Astrocyte (in vitro differentiated cells and primary cell): ENCODE measurements at regions not wholly inside any gene's neighbourhood (a gene's known extent, or its start where the extent isn't known, plus 50 kb on each side); places are given as distances from the start of the nearest gene placed in this dataset.

ENCODE experiments used
- DNase-seq: peaks from one replicate; pipeline ENCODE4 v3.0.0-alpha.2; 2010; ENCODE audit warnings: low read depth
- FAIRE-seq: peaks from 2 replicates; lab custom pipeline; 2011; peaks lifted over from hg19 to GRCh38; lab: Jason Lieb, UNC
- H2AFZ ChIP-seq: 2 replicates; pipeline ENCODE4 v1.6.0; 2012; ENCODE audit warnings: low read depth, low read length, inconsistent platforms
- H3K27ac ChIP-seq: 2 replicates; pipeline ENCODE4 v1.5.1; 2011; ENCODE audit warnings: low read depth, low read length, inconsistent platforms
- H3K27me3 ChIP-seq: 2 replicates; pipeline ENCODE4 v1.6.0; 2011; ENCODE audit warnings: low read length, inconsistent platforms; ENCODE audit not compliant: insufficient read depth
- H3K36me3 ChIP-seq: 2 replicates; pipeline ENCODE4 v1.5.1; 2011; ENCODE audit warnings: low read length, inconsistent platforms; ENCODE audit not compliant: insufficient read depth
- H3K4me1 ChIP-seq: 2 replicates; pipeline ENCODE4 v1.5.1; 2011; ENCODE audit warnings: low read length, inconsistent platforms; ENCODE audit not compliant: insufficient read depth
- H3K4me2 ChIP-seq: 2 replicates; pipeline ENCODE4 v1.6.0; 2012; ENCODE audit warnings: low read length, inconsistent platforms
- H3K4me3 ChIP-seq: 2 replicates; pipeline ENCODE4 v1.5.1; 2011; ENCODE audit warnings: low read depth, mild to moderate bottlenecking, low read length, inconsistent platforms; ENCODE audit not compliant: insufficient read depth
- H3K79me2 ChIP-seq: 2 replicates; pipeline ENCODE4 v1.6.0; 2012; ENCODE audit warnings: mild to moderate bottlenecking, low read length, inconsistent platforms; ENCODE audit not compliant: insufficient read depth
- H3K9ac ChIP-seq: 2 replicates; pipeline ENCODE4 v1.6.0; 2012; ENCODE audit warnings: mild to moderate bottlenecking, low read length, inconsistent platforms
- H3K9me3 ChIP-seq: 2 replicates; pipeline ENCODE4 v1.5.1; 2012; ENCODE audit warnings: low read depth, mild to moderate bottlenecking, low read length, inconsistent platforms; ENCODE audit not compliant: insufficient read depth
- H4K20me1 ChIP-seq: 2 replicates; pipeline ENCODE4 v1.6.0; 2012; ENCODE audit warnings: low read length, inconsistent platforms; ENCODE audit not compliant: insufficient read depth
- H3K27ac Mint-ChIP-seq: one replicate; pipeline ENCODE4 v1.8.0; 2021; ENCODE audit warnings: mild to moderate bottlenecking, mixed read lengths; ENCODE audit not compliant: unreplicated experiment
- H3K27me3 Mint-ChIP-seq: one replicate; pipeline ENCODE4 v1.8.0; 2021; ENCODE audit warnings: low read depth, mixed read lengths; ENCODE audit not compliant: unreplicated experiment
- H3K36me3 Mint-ChIP-seq: one replicate; pipeline ENCODE4 v1.8.0; 2021; ENCODE audit warnings: low read depth, mixed read lengths; ENCODE audit not compliant: unreplicated experiment
- H3K4me1 Mint-ChIP-seq: one replicate; pipeline ENCODE4 v1.8.0; 2021; ENCODE audit warnings: low read depth, mixed read lengths; ENCODE audit not compliant: unreplicated experiment
- H3K4me3 Mint-ChIP-seq: one replicate; pipeline ENCODE4 v1.8.0; 2021; ENCODE audit warnings: mild to moderate bottlenecking, moderate library complexity, mixed read lengths; ENCODE audit not compliant: unreplicated experiment
- H3K9me3 Mint-ChIP-seq: one replicate; pipeline ENCODE4 v1.8.0; 2021; ENCODE audit warnings: mild to moderate bottlenecking, mixed read lengths; ENCODE audit not compliant: unreplicated experiment
- EZH2 ChIP-seq: IDR thresholded peaks from 2 replicates; pipeline ENCODE4 v1.6.1; 2012; ENCODE audit warnings: mild to moderate bottlenecking, low read length, inconsistent platforms; ENCODE audit not compliant: insufficient read depth
- TF ChIP-seq, protein P1 (sequence below): IDR thresholded peaks from 2 replicates; pipeline ENCODE4 v1.5.1; 2011; ENCODE audit warnings: low read depth, mild to moderate bottlenecking, inconsistent platforms, low read length, moderate library complexity; ENCODE audit not compliant: insufficient read depth

DNA sequence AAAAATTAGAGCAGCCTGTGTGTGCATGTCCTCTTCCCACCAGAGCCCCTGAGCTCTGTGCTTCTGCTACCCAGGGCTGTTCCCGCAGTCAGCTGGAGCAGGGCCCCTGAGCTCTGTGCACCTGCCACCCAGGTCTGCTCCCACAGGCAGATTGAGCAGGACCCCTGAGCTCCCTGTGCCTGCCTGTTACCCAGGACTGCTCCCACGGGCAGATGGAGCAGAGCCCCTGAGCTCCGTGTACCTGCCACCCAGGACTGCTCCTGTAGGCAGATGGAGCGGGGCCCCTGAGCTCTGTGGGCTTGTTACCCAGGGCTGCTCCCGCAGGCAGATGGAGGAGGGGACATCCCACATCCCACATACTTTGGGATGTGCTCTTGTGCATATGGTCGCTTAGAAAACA is 186.8 kb upstream of the SOX1 start:
- H3K27me3 Mint-ChIP-seq: peaks cover 48% of the 10 kb centered on the region
- Histone ChIP-seq H3K79me2 (no peaks in the 10 kb centered on the region), H3K9ac (no peak overlapping the region), H2AFZ (no peak overlapping the region), H3K9me3 (peaks cover 4% of the 10 kb centered on the region), H3K4me3 (no peak overlapping the region), H3K4me2 (no peak overlapping the region), H3K36me3 (no peaks in the 10 kb centered on the region), H4K20me1 (no peaks in the 10 kb centered on the region), H3K27me3 (no peaks in the 10 kb centered on the region), H3K27ac (no peak overlapping the region), H3K4me1 (no peaks in the 10 kb centered on the region)
- H3K27ac Mint-ChIP-seq: no peak overlapping the region
- H3K9me3 Mint-ChIP-seq: peaks cover 2% of the 10 kb centered on the region
- no peaks in the 10 kb centered on the region for H3K36me3 Mint-ChIP-seq
- FAIRE-seq (no peak), DNase-seq (no peak)
- no peak overlapping the region for H3K4me3 Mint-ChIP-seq
- H3K4me1 Mint-ChIP-seq: no peaks in the 10 kb centered on the region
- no peak for TF ChIP-seq EZH2
- TF ChIP-seq, protein P1, sequence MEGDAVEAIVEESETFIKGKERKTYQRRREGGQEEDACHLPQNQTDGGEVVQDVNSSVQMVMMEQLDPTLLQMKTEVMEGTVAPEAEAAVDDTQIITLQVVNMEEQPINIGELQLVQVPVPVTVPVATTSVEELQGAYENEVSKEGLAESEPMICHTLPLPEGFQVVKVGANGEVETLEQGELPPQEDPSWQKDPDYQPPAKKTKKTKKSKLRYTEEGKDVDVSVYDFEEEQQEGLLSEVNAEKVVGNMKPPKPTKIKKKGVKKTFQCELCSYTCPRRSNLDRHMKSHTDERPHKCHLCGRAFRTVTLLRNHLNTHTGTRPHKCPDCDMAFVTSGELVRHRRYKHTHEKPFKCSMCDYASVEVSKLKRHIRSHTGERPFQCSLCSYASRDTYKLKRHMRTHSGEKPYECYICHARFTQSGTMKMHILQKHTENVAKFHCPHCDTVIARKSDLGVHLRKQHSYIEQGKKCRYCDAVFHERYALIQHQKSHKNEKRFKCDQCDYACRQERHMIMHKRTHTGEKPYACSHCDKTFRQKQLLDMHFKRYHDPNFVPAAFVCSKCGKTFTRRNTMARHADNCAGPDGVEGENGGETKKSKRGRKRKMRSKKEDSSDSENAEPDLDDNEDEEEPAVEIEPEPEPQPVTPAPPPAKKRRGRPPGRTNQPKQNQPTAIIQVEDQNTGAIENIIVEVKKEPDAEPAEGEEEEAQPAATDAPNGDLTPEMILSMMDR: no peak

DNA sequence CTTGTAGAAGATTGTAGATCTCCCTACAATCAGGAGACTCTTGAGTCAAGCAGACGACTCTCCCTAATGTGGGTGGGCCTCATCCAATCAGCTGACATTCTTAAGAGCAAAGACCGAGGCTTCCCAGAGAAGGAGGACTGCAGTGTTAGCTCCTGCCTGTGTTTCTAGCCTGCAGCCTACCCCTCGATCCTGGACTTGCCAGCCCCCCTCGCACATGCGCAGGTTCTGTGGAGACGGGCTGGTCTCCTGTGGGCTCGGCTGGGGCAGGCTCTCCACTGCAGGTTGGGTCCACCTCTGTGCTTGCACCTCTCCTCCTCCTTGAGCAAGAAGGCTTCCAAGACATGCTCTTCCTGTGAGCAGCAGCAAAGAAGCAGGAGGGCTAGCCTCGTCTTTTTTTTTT is 185.2 kb upstream of the SOX1 start:
- DNase-seq (no peak), FAIRE-seq (no peak)
- H3K9me3 Mint-ChIP-seq: peaks cover 2% of the 10 kb centered on the region
- no peak overlapping the region for H3K9ac ChIP-seq
- H3K79me2 ChIP-seq: no peaks in the 10 kb centered on the region
- H4K20me1 ChIP-seq: no peaks in the 10 kb centered on the region
- TF ChIP-seq, protein P1: no peak
- no peak for TF ChIP-seq EZH2
- no peak overlapping the region for H3K27ac Mint-ChIP-seq
- peaks cover 39% of the 10 kb centered on the region for H3K27me3 Mint-ChIP-seq
- H3K36me3 Mint-ChIP-seq: no peaks in the 10 kb centered on the region
- H3K4me3 Mint-ChIP-seq: no peak overlapping the region
- H2AFZ ChIP-seq: no peak overlapping the region
- no peaks in the 10 kb centered on the region for H3K36me3 ChIP-seq
- no peak overlapping the region for H3K27ac ChIP-seq
- no peaks in the 10 kb centered on the region for H3K4me1 Mint-ChIP-seq
- H3K4me2 ChIP-seq: no peak overlapping the region
- no peaks in the 10 kb centered on the region for H3K4me1 ChIP-seq
- no peaks in the 10 kb centered on the region for H3K27me3 ChIP-seq
- no peaks in the 10 kb centered on the region for H3K9me3 ChIP-seq
- H3K4me3 ChIP-seq: no peak overlapping the region

DNA sequence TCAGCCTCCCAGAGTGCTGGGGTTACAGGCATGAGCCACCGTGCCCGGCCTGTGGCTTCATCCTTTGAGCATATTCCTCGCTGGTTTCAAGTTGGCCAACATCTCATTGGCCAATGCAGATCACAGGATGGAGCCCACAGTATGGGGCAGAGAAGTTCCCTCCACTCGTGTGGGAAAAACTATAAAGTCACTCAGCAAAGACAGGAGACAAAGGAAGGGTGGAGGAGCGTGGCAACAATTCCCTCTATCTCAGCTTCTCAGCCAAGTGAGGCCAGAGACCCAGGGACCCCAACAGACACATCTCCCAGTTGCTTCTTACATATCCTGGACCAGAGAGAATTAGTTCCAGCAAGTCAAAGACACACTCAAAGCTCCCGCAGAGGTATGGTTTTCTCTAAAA is 184.6 kb upstream of the SOX1 start:
- H3K27ac ChIP-seq: no peak overlapping the region
- H3K79me2 ChIP-seq: no peaks in the 10 kb centered on the region
- Mint-ChIP-seq H3K27me3 (peaks cover 33% of the 10 kb centered on the region), H3K4me3 (no peak overlapping the region), H3K36me3 (no peaks in the 10 kb centered on the region), H3K27ac (no peak overlapping the region), H3K9me3 (no peaks in the 10 kb centered on the region), H3K4me1 (no peaks in the 10 kb centered on the region)
- no peak overlapping the region for H2AFZ ChIP-seq
- no peak for DNase-seq
- H3K36me3 ChIP-seq: no peaks in the 10 kb centered on the region
- H3K9ac ChIP-seq: no peak overlapping the region
- no peaks in the 10 kb centered on the region for H4K20me1 ChIP-seq
- no peak overlapping the region for H3K4me3 ChIP-seq
- H3K4me1 ChIP-seq: no peaks in the 10 kb centered on the region
- TF ChIP-seq, protein P1: no peak
- TF ChIP-seq EZH2: no peak
- H3K9me3 ChIP-seq: no peaks in the 10 kb centered on the region
- FAIRE-seq: no peak
- no peak overlapping the region for H3K4me2 ChIP-seq
- H3K27me3 ChIP-seq: no peaks in the 10 kb centered on the region
